ENCODE measurements at regions not wholly inside any gene's neighbourhood (a gene's known extent, or its start where the extent isn't known, plus 50 kb on each side); places are given as distances from the start of the nearest gene placed in this dataset.

- no peak overlapping the region for H3K27ac ChIP-seq (ENCODE audit: low read depth, low read length)
- H3K9ac ChIP-seq (ENCODE audit: low read depth, low read length) = no peak overlapping the region
- no peak overlapping the region for H3K4me3 ChIP-seq (ENCODE audit: low read depth, low read length)
- H3K36me3 ChIP-seq (ENCODE audit: control insufficient read depth, insufficient read depth, low read length) = no peaks in the 10 kb centered on the region
- H3K9me3 ChIP-seq (ENCODE audit: control insufficient read depth, insufficient read depth, low read length) = peaks cover 49% of the 10 kb centered on the region
- H3K27me3 ChIP-seq (ENCODE audit: control insufficient read depth, insufficient read depth, low read length) = no peaks in the 10 kb centered on the region
- H3K4me1 ChIP-seq (ENCODE audit: control insufficient read depth, insufficient read depth, low read length) = no peaks in the 10 kb centered on the region
Measured at GRCh38 chr6:39995633-39996032, 61.4 kb upstream of the MOCS1 start.

- Histone ChIP-seq H3K27ac (ENCODE audit: low read depth, low read length) (no peak overlapping the region), H3K4me3 (ENCODE audit: low read depth, low read length) (no peak overlapping the region), H3K9me3 (ENCODE audit: control insufficient read depth, insufficient read depth, low read length) (peaks cover 31% of the 10 kb centered on the region), H3K36me3 (ENCODE audit: control insufficient read depth, insufficient read depth, low read length) (no peaks in the 10 kb centered on the region), H3K27me3 (ENCODE audit: control insufficient read depth, insufficient read depth, low read length) (no peaks in the 10 kb centered on the region), H3K9ac (ENCODE audit: low read depth, low read length) (no peak overlapping the region), H3K4me1 (ENCODE audit: control insufficient read depth, insufficient read depth, low read length) (no peaks in the 10 kb centered on the region)
Measured at GRCh38 chr6:39992861-39993622, 58.8 kb upstream of the MOCS1 start.
